GM13977 (cell line): ENCODE measurements at regions not wholly inside any gene's neighbourhood (a gene's known extent, or its start where the extent isn't known, plus 50 kb on each side); places are given as distances from the start of the nearest gene placed in this dataset.

Source experiments
- DNase-seq: peaks from one replicate; pipeline ENCODE4 v3.0.0; 2012; ENCODE audit warnings: low spot score
- in situ Hi-C: fragments of 300-500 bp; cut with MboI; formaldehyde crosslinking; loops from one replicate; pipeline ENCODE4 v1.12.0; 2022; ENCODE audit warnings: low sequenced_read_pairs, low pct_unique_long_range_greater_than_20kb, mixed read lengths, inconsistent platforms; ENCODE audit not compliant: unreplicated experiment
- TF ChIP-seq, protein P1 (sequence below): IDR thresholded peaks from 2 replicates; pipeline ENCODE4 v1.5.1; 2012; ENCODE audit warnings: mild to moderate bottlenecking, control low read depth; ENCODE audit not compliant: insufficient read depth; ENCODE audit errors: extremely low read depth, missing control alignments

DNA sequence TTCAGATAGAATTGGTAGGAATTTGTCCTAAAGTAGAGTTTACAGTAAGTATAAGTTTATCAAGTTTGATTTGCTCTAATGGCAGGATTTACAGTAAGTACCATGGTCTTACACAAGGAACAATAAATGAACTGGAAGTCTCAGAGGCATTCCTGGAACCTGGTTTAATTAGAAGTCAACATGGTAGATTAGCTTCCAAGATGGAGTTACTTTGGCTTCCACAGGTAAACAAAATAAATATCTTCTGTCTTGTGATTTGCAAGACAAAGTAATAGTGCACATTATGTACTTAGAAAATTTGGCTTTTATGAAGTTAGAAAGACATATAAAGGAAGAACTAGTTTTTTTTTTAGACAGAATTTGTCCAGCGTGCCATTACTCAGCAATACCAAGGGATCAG lies 190.7 kb downstream of the GLUD2 start:
- TF ChIP-seq, protein P1, sequence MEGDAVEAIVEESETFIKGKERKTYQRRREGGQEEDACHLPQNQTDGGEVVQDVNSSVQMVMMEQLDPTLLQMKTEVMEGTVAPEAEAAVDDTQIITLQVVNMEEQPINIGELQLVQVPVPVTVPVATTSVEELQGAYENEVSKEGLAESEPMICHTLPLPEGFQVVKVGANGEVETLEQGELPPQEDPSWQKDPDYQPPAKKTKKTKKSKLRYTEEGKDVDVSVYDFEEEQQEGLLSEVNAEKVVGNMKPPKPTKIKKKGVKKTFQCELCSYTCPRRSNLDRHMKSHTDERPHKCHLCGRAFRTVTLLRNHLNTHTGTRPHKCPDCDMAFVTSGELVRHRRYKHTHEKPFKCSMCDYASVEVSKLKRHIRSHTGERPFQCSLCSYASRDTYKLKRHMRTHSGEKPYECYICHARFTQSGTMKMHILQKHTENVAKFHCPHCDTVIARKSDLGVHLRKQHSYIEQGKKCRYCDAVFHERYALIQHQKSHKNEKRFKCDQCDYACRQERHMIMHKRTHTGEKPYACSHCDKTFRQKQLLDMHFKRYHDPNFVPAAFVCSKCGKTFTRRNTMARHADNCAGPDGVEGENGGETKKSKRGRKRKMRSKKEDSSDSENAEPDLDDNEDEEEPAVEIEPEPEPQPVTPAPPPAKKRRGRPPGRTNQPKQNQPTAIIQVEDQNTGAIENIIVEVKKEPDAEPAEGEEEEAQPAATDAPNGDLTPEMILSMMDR: no peak
- no peak for DNase-seq
- in situ Hi-C loops: no loop called here

DNA sequence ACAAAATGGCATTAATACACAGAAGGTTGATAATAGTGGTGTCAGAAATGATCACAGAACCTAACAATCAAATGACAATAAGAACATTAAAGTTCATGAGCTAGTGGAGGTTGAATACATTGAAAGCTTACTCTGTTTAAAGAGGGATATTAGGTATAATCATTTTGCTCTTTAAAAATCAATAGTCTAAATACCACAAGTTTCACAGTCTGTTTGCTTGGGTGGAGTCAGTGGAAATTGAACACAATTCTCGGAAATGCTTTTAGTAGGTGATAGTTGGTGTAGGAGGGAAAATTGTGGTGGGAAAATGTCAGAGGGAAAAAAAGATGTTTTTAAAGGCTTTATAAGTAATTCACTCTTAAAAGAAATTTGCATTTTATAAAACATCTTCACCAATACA lies 197.1 kb downstream of the GLUD2 start:
- in situ Hi-C loops: no loop called here
- DNase-seq: no peak
- TF ChIP-seq, protein P1: no peak

DNA sequence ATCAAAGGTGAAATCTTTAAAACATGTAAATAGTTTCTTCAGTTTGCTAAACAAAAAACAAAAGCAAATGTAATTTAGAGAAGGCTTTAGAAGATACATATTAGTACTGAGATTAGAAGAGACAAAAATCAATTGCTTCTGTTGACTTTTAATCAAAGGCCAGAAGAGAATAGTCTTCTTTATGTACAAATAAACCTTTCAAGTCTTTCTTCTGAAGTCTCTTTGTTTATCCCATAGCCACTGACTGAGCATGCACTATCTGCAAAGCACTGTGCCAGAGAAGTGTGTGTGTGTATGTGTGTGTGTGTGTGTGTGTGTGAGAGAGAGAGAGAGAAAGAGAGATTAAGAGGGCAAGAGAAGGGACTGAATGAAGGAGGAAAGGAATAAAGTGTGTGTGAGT lies 198.4 kb downstream of the GLUD2 start:
- no peak for DNase-seq
- TF ChIP-seq, protein P1: no peak
- in situ Hi-C loops: no loop called here

DNA sequence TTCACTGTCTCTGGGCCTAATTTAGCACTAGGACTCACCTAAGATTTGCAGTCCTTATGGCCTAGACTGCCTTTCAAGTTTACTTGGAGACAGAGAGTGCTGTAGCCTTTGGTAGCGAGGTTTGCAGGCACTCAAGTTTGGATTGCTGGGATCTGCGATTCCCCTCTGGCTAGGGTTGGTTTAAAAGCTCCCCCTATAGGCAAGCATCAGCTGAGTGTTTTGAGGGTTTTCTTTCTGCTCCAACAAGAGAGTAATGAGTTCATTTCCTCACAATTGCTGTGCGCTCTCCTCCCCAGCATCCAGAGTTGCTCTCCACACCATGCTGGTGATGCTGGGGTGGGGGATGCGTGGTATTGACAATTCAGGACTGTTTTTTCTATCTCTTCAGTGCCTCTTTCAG lies 206.9 kb downstream of the GLUD2 start:
- DNase-seq: no peak
- TF ChIP-seq, protein P1: peak; percentile 41

DNA sequence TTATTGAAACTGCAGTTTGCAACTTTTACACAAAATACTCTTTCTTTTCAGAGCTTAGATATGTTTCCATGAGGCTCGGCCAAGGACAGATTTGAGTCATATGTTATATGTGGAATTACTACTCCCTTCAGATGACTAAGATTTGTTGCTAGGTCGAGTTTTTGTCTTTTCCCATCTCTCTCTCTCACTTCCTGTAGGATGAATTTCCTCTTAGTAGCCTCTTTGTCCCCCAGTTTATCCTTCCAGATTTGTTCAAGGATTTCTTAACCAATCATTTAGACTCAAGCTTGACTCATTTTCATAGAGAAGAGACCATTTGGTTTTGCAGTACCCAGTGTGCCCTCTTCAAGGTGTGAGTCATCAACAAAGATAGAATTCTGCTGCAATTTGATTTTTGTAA lies 209.2 kb downstream of the GLUD2 start:
- no peak for DNase-seq
- in situ Hi-C loops: no loop called here
- TF ChIP-seq, protein P1: no peak

More for the DNA sequence above, 206.9 kb downstream of the GLUD2 start:
- in situ Hi-C loops: no loop called here

DNA sequence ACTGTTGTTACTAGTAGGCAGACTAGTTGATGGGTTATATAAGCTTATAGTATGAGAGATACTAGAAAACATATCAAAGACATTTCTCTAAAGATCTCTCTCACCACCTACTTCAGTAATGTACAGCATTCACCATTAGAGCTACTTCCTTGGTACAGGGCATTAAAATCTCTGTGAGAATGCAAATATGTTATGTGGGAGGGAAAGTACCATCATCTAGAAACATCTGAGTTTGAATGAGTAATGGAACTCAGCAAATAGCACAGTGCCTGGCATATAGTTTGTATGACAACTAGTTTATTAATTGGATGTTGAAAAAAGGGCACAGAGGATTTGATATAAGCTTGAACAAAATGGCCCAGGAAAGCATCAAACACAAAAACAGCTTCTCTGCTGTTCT lies 211.1 kb downstream of the GLUD2 start:
- in situ Hi-C loops: no loop called here
- no peak for DNase-seq
- TF ChIP-seq, protein P1: no peak

DNA sequence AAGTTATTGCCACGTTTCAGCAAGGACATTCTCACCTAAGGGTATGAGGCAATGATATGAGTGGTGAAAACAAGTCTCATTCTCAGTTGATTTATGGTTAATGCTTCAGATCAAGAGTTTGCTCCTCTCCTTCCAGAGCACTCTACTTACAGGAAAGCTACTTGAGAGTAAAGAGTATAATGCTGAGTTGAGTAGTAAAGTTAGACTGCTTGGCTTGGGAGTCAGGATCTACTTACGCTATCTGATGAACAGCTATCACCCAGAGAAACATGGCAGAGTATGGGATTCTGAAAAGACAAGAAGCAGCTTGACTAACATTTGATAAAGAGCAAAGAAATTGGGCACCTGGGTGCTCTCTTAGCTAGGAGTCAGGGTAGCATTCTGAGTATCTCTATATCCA lies 211.8 kb downstream of the GLUD2 start:
- in situ Hi-C loops: no loop called here
- no peak for DNase-seq
- TF ChIP-seq, protein P1: no peak
